GM19463 (cell line): ENCODE measurements at regions not wholly inside any gene's neighbourhood (a gene's known extent, or its start where the extent isn't known, plus 50 kb on each side); places are given as distances from the start of the nearest gene placed in this dataset.

Experiments used
- ATAC-seq: cut with Tn5 transposase; IDR thresholded peaks from one replicate; pipeline ENCODE4 v1.9.1; 2021; ENCODE audit warnings: mild to moderate bottlenecking, moderate library complexity; ENCODE audit not compliant: unreplicated experiment

- no peak for ATAC-seq
Observed at GRCh38 chr3:105923140-105923539, 54.3 kb upstream of the CBLB start.

- no peak for ATAC-seq
Observed at GRCh38 chr3:105927741-105928140, 58.9 kb upstream of the CBLB start.

- ATAC-seq = no peak
Observed at GRCh38 chr3:105930733-105931132, 61.9 kb upstream of the CBLB start.

GRCh38 chr3:105931500-105931899, 62.7 kb upstream of the CBLB start:
- no peak for ATAC-seq

GRCh38 chr3:105933871-105934270, 65.1 kb upstream of the CBLB start:
- ATAC-seq = no peak

- no peak for ATAC-seq
Observed at GRCh38 chr3:105938101-105938500, 69.3 kb upstream of the CBLB start.

DNA sequence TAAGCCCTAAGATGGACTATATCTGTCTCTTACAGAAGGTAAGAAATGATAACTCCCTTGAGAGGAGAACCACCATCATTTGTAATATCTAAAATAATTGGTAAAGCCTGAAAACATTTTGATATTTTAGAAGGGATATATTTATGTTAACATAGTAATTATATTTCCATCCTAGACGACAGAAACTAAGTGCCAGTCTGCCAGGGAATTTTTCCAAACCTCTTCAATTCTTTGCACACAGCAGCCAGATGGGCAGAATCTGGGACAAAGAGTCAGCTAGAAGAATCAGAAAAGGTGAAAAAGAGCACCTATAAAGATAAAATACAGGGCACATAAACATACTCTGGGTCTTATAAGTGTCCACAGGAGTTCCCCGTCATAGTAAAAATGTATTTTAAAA, 70.0 kb upstream of the CBLB start:
- ATAC-seq = no peak

GRCh38 chr3:105944276-105944675, 75.5 kb upstream of the CBLB start:
- ATAC-seq = no peak

- no peak for ATAC-seq
Observed at GRCh38 chr3:105944721-105945120, 75.9 kb upstream of the CBLB start.

DNA sequence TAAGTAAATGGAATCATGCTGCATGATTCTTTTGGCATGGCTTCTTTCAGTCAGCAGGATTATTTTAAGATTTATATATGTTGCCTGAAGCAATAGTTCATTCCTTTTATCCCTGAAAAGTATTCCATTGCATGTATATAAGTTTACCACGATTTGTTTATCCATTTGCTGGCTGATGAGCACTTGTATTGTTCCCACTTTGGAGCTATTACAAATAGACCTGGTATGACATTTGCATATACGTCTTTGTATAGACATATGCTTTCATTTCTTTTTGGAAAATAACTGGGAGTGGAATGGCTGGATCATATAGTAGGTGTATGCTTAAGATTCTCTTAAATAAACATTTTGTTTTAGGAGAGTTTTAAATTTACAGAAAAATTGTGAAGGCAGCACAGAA, 79.3 kb upstream of the CBLB start:
- no peak for ATAC-seq

- no peak for ATAC-seq
Observed at GRCh38 chr3:105950881-105951600, 82.2 kb upstream of the CBLB start.

DNA sequence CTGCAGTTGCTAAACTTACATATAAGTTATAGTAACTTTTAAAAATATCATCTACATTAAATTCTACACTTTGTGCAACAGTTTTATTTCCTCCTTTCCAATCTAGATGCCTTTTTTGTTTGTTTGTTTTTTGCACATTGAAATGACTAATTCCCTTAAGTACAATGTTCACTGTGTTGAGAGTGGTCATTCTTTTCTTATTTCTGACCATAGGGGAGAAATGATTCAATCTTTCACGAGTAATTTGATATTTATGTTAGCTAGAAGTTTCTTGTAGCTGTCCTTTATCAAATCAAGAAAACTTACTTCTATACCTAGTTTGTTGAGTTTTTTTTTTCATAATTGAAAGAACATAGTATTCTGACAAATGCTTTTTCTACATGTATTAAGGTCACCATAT, 85.0 kb upstream of the CBLB start:
- no peak for ATAC-seq

DNA sequence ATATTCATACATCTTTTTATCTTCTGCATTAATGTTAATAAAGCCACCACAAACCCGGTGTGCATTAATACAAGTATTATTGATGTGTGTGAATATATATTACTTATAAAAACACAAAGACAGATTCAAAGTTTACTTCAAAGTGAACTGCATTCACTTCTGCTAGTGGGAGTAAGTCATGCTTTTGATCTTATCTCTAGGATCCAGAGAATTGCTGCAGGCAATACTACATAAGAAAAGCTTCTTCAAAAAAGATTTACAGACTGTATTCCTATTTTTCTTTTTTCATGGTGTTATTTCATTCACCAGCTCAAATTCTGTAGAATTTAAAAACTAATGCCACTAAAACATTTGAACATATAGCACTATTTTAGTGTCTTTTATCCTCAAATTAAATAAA, 87.5 kb upstream of the CBLB start:
- no peak for ATAC-seq

GRCh38 chr3:105957722-105958121, 88.9 kb upstream of the CBLB start:
- no peak for ATAC-seq

- ATAC-seq = no peak
Observed at GRCh38 chr3:105958237-105959000, 89.6 kb upstream of the CBLB start.

- no peak for ATAC-seq
Observed at GRCh38 chr3:105959851-105960250, 91.0 kb upstream of the CBLB start.

DNA sequence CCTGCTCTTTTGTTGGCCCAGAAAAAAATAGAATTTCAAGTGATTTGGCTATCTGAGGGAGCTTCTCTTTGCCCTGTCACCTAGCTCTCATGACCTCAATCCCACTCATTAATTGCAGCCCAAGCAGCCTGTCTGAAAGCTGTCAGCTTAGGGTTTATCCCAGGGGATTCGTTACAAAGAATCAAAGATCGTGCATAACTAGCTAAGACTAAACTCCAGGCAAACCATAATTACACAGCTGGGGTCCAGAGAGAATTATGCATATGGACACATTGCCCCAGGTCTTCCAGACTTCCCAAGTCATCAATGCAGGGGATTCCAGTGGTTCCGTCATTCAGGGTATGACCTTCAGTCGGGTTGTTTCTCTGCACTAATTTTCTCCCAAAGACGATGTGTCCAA, 91.6 kb upstream of the CBLB start:
- no peak for ATAC-seq

DNA sequence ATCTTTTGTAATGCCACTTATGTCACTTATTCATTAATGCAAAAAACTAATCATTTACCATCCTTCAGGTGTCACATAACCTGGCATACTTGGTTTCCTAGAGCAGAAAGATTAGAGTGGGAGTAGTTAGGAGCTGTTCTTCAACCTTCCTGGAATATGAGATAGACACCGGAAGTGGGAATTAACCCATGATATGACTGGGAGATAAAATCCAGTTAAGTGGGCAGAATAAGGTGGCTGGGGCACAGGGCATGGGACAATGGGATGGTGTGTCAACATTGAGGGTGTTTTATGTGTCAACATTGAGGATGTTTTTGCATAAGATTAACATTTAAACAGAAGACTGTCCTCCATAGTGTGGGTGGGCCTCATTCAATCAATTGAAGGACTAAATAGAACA, 94.3 kb upstream of the CBLB start:
- ATAC-seq = no peak

GRCh38 chr3:105965384-105965783, 96.6 kb upstream of the CBLB start:
- no peak for ATAC-seq

GRCh38 chr3:105967117-105967516, 98.3 kb upstream of the CBLB start:
- ATAC-seq = no peak

DNA sequence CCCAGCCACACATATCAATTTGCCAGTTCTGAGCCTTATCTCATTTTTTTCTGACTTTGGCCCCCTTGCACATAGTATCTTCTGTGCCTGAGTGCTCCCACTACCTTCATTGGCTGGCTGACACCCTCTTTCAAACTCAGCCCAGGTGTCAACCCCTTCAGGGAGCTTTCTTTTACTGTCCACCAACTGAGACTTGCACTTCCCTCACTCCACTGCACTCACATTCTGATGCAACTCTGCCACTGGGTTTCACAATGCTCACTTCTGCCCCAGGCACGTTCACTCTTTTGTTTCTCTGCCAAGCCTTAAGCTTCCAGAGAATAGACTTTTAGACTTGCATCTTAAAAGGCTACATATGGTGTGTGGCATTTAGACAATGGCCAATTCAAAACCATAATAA, 101.5 kb upstream of the CBLB start:
- no peak for ATAC-seq

DNA sequence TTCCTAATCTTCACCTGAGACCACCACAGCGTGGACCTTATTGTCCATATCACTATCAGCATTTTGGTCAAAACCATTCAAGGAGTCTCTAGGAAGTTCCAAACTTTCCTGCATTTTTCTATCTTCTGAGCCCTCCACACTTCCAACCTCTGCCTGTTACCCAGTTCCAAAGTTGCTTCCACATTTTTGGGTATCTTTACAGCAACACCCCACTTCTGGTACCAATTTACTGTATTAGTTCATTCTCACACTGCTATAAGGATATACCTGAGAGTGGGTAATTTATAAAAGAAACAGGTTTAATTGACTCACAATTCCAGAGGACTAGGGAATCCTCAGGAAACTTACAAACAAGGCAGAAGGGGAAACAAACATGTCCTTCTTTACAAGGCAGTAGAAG, 103.3 kb upstream of the CBLB start:
- no peak for ATAC-seq

DNA sequence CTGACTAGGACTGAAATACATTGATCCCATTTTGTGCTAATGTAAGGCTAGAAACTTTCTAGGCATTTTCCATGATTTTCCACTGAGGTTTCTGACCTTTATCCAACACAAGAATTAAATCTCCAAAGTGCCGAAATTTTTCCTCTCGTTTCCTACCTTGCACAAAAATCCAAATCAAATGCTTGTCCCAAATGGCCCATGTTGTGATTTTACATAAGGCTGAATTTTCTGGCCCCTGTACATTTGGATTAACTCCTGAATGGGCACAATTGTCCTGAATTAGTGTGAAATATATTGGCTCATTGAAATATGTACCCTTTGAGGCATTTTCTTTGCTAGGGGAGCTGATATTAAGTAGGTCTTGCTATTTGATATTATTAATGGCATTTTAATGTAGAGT, 105.6 kb upstream of the CBLB start:
- ATAC-seq = no peak
